NCI-H774 (cell line): ENCODE measurements at regions not wholly inside any gene's neighbourhood (a gene's known extent, or its start where the extent isn't known, plus 50 kb on each side); places are given as distances from the start of the nearest gene placed in this dataset.
"Not testable (repeated sequence)": the region's sequence is repeated elsewhere in the genome, so short reads cannot be mapped to it uniquely, and the experiment has no call there.

Experiments used
- DNase-seq: peaks from one replicate; lab custom pipeline; 2025; lab: John Stamatoyannopoulos, UW

- no peak for DNase-seq
Observed at GRCh38 chr1:4173731-4174130, 273.7 kb upstream of the C1orf174 start.

GRCh38 chr1:4174291-4175200 is 274.5 kb upstream of the C1orf174 start:
- no peak for DNase-seq

- no peak for DNase-seq
Observed at GRCh38 chr1:4175566-4176405, 275.7 kb upstream of the C1orf174 start.

- DNase-seq = no peak
Observed at GRCh38 chr1:4176841-4177240, 276.8 kb upstream of the C1orf174 start.

GRCh38 chr1:4177425-4178150 is 277.5 kb upstream of the C1orf174 start:
- DNase-seq = no peak

GRCh38 chr1:4178501-4179113 is 278.5 kb upstream of the C1orf174 start:
- DNase-seq = no peak

- no peak for DNase-seq
Observed at GRCh38 chr1:4179914-4180735, 280.1 kb upstream of the C1orf174 start.

- DNase-seq = not testable (repeated sequence)
Observed at GRCh38 chr1:4186486-4186885, 286.4 kb upstream of the C1orf174 start.

- DNase-seq = no peak
Observed at GRCh38 chr1:4203501-4203900, 303.4 kb upstream of the C1orf174 start.

- no peak for DNase-seq
Observed at GRCh38 chr1:4207183-4207582, 307.1 kb upstream of the C1orf174 start.

- DNase-seq = no peak
Observed at GRCh38 chr1:4207842-4208692, 308.0 kb upstream of the C1orf174 start.

- no peak for DNase-seq
Observed at GRCh38 chr1:4210043-4210442, 310.0 kb upstream of the C1orf174 start.

GRCh38 chr1:4212796-4213195 is 312.7 kb upstream of the C1orf174 start:
- DNase-seq = no peak

GRCh38 chr1:4213366-4213973 is 313.4 kb upstream of the C1orf174 start:
- DNase-seq = no peak

- DNase-seq = no peak
Observed at GRCh38 chr1:4214826-4215225, 314.8 kb upstream of the C1orf174 start.

GRCh38 chr1:4215391-4215790 is 315.3 kb upstream of the C1orf174 start:
- DNase-seq = no peak

GRCh38 chr1:4216231-4216630 is 316.2 kb upstream of the C1orf174 start:
- no peak for DNase-seq

GRCh38 chr1:4218619-4219018 is 318.5 kb upstream of the C1orf174 start:
- DNase-seq = no peak

- DNase-seq = no peak
Observed at GRCh38 chr1:4219111-4219510, 319.0 kb upstream of the C1orf174 start.

- DNase-seq = no peak
Observed at GRCh38 chr1:4219826-4220225, 319.8 kb upstream of the C1orf174 start.
